Peyer's patch (tissue), 4 donors: ENCODE measurements at regions not wholly inside any gene's neighbourhood (a gene's known extent, or its start where the extent isn't known, plus 50 kb on each side); places are given as distances from the start of the nearest gene placed in this dataset.

Experiments used
- DNase-seq, 3 donors: peaks; one replicate each; pipeline ENCODE4 v3.0.0-alpha.2; 2017 to 2019
- H3K27ac ChIP-seq, 4 donors: fragments of 200-600 bp; sonication (generic); one replicate each; pipeline ENCODE4 v1.5.1; 2016 to 2019
- H3K27me3 ChIP-seq, 2 donors: fragments of 200-600 bp; sonication (generic); one replicate each; pipeline ENCODE4 v1.5.1; 2019
- H3K36me3 ChIP-seq, 3 donors: fragments of 200-600 bp; sonication (generic); one replicate each; pipeline ENCODE4 v1.5.1; 2016 to 2019
- H3K4me1 ChIP-seq, 4 donors: fragments of 200-600 bp; sonication (generic); one replicate each; pipeline ENCODE4 v1.5.1; 2016 to 2019
- H3K4me3 ChIP-seq, 4 donors: fragments of 200-600 bp; sonication (generic); 1 replicate in 3 of 4; 2 replicates in 1 of 4; pipeline ENCODE4 v1.5.1; 2016 to 2019; ENCODE audit warnings: mild to moderate bottlenecking in 1 of 4
- H3K9me3 ChIP-seq, 4 donors: fragments of 200-600 bp; sonication (generic); one replicate each; pipeline ENCODE4 v1.5.1; 2016 to 2019; ENCODE audit warnings: mild to moderate bottlenecking in 1 of 4
- CTCF ChIP-seq, 6 experiments: fragments of 450-650 bp in 4 of 6; fragments of 200-600 bp in 2 of 6; sonication (generic) in 1 of 6; IDR thresholded peaks; one replicate each; pipeline ENCODE4 v1.5.1; 2017 to 2019; ENCODE audit warnings: antibody characterized with exemption in 6 of 6, mild to moderate bottlenecking in 3 of 6, moderate library complexity in 1 of 6
- POLR2A ChIP-seq, 2 donors: fragments of 450-650 bp; IDR thresholded peaks; one replicate each; pipeline ENCODE4 v1.5.1; 2017; ENCODE audit warnings: antibody characterized with exemption in 2 of 2, mild to moderate bottlenecking in 2 of 2, moderate library complexity in 2 of 2

- DNase-seq: no peak
- H3K4me3 ChIP-seq: no peak overlapping the region
- no peaks in the 10 kb centered on the region for H3K9me3 ChIP-seq
- no peak for TF ChIP-seq POLR2A (IDR thresholded peaks at IDR 0.05)
- TF ChIP-seq CTCF (IDR thresholded peaks at IDR 0.05): no peak
- H3K27me3 ChIP-seq: no peaks in the 10 kb centered on the region
- H3K27ac ChIP-seq: no peak overlapping the region
- no peaks in the 10 kb centered on the region for H3K4me1 ChIP-seq
- no peaks in the 10 kb centered on the region for H3K36me3 ChIP-seq
Measured at GRCh38 chr9:101904845-101905244, 166.4 kb upstream of the GRIN3A start.

DNA sequence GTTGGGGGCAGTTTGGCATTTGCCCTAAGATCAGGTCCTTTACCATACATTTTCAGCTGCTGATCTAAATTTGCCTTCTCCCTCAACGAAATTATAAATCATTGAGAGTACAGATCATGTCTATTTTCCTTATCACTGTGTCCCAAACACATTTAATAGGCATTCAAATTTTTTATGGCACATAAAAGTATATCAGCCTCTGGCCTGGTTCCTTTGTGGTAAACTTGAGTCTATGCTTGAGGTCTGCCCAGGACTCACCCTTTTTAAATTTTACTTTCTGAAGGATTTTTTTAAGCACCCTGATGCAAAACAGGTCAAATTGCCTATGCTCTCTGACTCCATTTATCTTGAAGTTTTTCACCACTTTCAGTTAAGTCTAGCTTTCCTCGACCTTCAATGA is 163.6 kb upstream of the GRIN3A start:
- no peak for DNase-seq
- peaks cover 0 to under 1% (median 0%) of the 10 kb centered on the region in 4 donors for H3K4me1 ChIP-seq
- H3K36me3 ChIP-seq: no peaks in the 10 kb centered on the region
- no peaks in the 10 kb centered on the region for H3K9me3 ChIP-seq
- no peak for TF ChIP-seq CTCF (IDR thresholded peaks at IDR 0.05)
- no peak for TF ChIP-seq POLR2A (IDR thresholded peaks at IDR 0.05)
- no peaks in the 10 kb centered on the region for H3K27me3 ChIP-seq
- no peak overlapping the region for H3K4me3 ChIP-seq
- no peak overlapping the region for H3K27ac ChIP-seq

GRCh38 chr9:101897196-101897595 is 158.7 kb upstream of the GRIN3A start:
- no peaks in the 10 kb centered on the region for H3K36me3 ChIP-seq
- TF ChIP-seq CTCF (IDR thresholded peaks at IDR 0.05) (no peak), POLR2A (IDR thresholded peaks at IDR 0.05) (no peak)
- H3K4me1 ChIP-seq: peaks cover 0 to 4% (median 2%) of the 10 kb centered on the region in 4 donors
- no peaks in the 10 kb centered on the region for H3K27me3 ChIP-seq
- no peak overlapping the region for H3K27ac ChIP-seq
- H3K4me3 ChIP-seq: no peak overlapping the region
- no peaks in the 10 kb centered on the region for H3K9me3 ChIP-seq
- peak in 1 of 3 donors; percentile 47 for DNase-seq

DNA sequence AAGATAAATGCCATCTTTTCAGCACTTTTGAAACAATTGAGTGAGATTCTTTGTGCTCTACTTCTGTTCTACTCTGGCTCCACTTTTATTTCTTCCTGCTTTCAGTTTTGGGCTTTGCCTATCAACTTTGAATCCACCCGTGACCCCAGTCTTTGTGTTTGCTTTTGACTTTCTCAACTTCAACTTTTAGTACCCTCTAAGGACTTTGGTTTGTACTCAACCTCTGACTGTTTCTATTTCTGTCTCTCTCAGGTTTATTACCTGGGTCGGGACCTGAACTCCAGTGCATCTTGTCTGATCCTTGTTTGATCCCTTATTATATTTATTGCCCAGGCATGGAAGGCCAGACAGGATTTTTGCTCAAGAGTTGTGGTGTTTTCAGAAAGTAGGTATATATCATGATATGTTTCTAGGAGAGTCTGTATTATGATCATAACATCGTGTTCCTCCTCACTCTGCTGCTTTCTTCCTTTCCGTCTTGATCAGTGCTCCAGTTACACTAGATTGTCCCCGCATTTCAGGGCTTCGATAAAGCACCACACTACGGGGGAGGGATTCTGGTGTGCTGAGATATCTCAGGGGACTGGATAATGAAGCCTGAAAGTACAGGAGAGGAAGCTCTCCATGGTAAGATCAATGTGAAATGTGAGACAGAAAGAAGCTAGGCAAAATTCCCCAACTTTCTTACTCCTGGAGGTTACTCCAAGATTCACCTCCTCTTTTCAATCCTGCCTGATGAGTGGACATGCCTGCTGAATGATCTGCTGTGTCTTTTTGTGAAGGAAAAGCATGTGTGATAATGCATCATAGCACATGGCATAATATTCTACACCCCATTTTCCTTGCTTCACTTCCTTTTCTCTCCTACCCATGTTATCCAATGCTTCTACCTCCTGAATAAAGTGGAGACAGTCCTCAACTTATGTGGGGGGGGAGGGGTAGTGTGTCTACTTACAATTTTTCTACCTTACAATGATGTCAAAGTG is 155.5 kb upstream of the GRIN3A start:
- Histone ChIP-seq H3K9me3 (no peaks in the 10 kb centered on the region), H3K36me3 (no peaks in the 10 kb centered on the region), H3K27ac (peak overlapping the region in 1 of 4 donors; percentile 30), H3K4me3 (no peak overlapping the region), H3K4me1 (peaks cover 0 to 4% (median 2%) of the 10 kb centered on the region in 4 donors), H3K27me3 (no peaks in the 10 kb centered on the region)
- TF ChIP-seq POLR2A (IDR thresholded peaks at IDR 0.05): no peak
- TF ChIP-seq CTCF (IDR thresholded peaks at IDR 0.05): no peak
- no peak for DNase-seq

GRCh38 chr9:101881508-101881907 is 143.1 kb upstream of the GRIN3A start:
- no peaks in the 10 kb centered on the region for H3K27me3 ChIP-seq
- no peak for DNase-seq
- H3K36me3 ChIP-seq: no peaks in the 10 kb centered on the region
- no peak overlapping the region for H3K27ac ChIP-seq
- no peaks in the 10 kb centered on the region for H3K9me3 ChIP-seq
- no peaks in the 10 kb centered on the region for H3K4me1 ChIP-seq
- TF ChIP-seq CTCF (IDR thresholded peaks at IDR 0.05) (no peak), POLR2A (IDR thresholded peaks at IDR 0.05) (no peak)
- no peak overlapping the region for H3K4me3 ChIP-seq
